ENCODE measurements at regions not wholly inside any gene's neighbourhood (a gene's known extent, or its start where the extent isn't known, plus 50 kb on each side); places are given as distances from the start of the nearest gene placed in this dataset.

DNA sequence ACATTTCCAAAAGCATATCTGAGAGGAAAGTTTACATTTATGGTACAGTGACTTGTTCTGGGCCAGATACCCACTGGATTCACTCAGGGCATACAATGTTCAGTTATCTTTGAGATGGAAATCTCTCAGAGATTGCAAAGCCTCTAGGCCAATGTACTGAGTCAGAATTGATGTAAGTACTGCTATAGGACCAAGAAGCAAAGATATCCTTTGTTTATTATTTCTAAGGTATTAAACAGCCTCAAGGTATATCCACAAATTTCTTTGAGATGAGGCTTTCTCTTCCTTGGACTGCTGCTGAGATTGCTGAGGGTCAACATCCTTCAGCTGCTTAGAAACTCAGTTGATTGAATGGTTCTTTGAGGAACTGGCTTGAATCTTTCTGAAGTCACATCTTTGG lies 484.0 kb downstream of the METTL15 start:
- TF ChIP-seq EZH2 (IDR thresholded peaks at IDR 0.05; ENCODE audit: insufficient read depth, poor library complexity, severe bottlenecking): no peak
- no peak for TF ChIP-seq EZH2phosphoT487 (IDR thresholded peaks at IDR 0.05; ENCODE audit: insufficient read depth, low read depth)
